HepG2 (cell line): ENCODE measurements at regions not wholly inside any gene's neighbourhood (a gene's known extent, or its start where the extent isn't known, plus 50 kb on each side); places are given as distances from the start of the nearest gene placed in this dataset.

Source experiments
- ATAC-seq: fragments of 200-7000 bp; cut with Tn5 transposase; 3 replicates; pipeline ENCODE4 v1.9.1; 2020; ENCODE audit warnings: mild to moderate bottlenecking, moderate library complexity
- BruUV-seq: library from RNA; stranded (reverse); fragments of 400-500 nt; replicated peaks from 2 replicates; lab custom pipeline; 2021; lab: Mats Ljungman, UMichigan
- CTCF ChIA-PET: fragments of 300-600 bp; formaldehyde crosslinking; extraction: SDS; loops from one replicate; lab custom pipeline; 2021; ENCODE audit warnings: low total read pairs, inconsistent platforms, low intra/inter-chr PET ratio; lab: Yijun Ruan, JAX
- POLR2A ChIA-PET: fragments of 350-600 bp; sonication (Branson Sonifier 250); formaldehyde crosslinking; loops from one replicate; lab custom pipeline; 2020; ENCODE audit warnings: antibody characterized with exemption, inconsistent platforms; lab: Yijun Ruan, JAX
- DNase-seq: peaks from one replicate; pipeline ENCODE4 v3.0.0-alpha.2; 2015; ENCODE audit warnings: low spot score
- FAIRE-seq: peaks from 3 replicates; lab custom pipeline; 2011; peaks lifted over from hg19 to GRCh38; lab: Jason Lieb, UNC
- H2AFZ ChIP-seq: one replicate; pipeline ENCODE4 v1.6.1; 2011; ENCODE audit warnings: low read length, inconsistent platforms
- H3K27ac ChIP-seq: fragments of 300-600 bp; 3 replicates; pipeline ENCODE4 v1.8.0; 2011; ENCODE audit warnings: mixed run types, mild to moderate bottlenecking, mixed read lengths, low read length, inconsistent platforms; ENCODE audit not compliant: insufficient read depth; ENCODE audit errors: extremely low read length
- H3K27me3 ChIP-seq, 2 experiments: fragments of 200-600 bp in 1 of 2; 2 replicates in 1 of 2; 3 replicates in 1 of 2; pipeline versions ENCODE4 v1.6.0 to v1.8.0; 2011; ENCODE audit warnings: low read length in 2 of 2, mild to moderate bottlenecking in 2 of 2, moderate library complexity in 2 of 2, inconsistent platforms in 1 of 2; ENCODE audit not compliant: insufficient read depth in 2 of 2, control insufficient read depth in 1 of 2
- H3K36me3 ChIP-seq, 2 experiments: fragments of 200-600 bp in 1 of 2; replicated peaks in 1 of 2; 2 replicates in 1 of 2; 3 replicates in 1 of 2; pipeline versions ENCODE4 v1.5.1 to v1.8.0; 2011; ENCODE audit warnings: low read length in 2 of 2, inconsistent platforms in 1 of 2; ENCODE audit not compliant: insufficient read depth in 2 of 2, control insufficient read depth in 1 of 2
- H3K4me1 ChIP-seq: 2 replicates; pipeline ENCODE4 v1.5.1; 2012; ENCODE audit warnings: low read length, inconsistent platforms; ENCODE audit not compliant: insufficient read depth
- H3K4me2 ChIP-seq: 2 replicates; pipeline ENCODE4 v1.6.0; 2011; ENCODE audit warnings: low read depth, low read length, inconsistent platforms
- H3K4me3 ChIP-seq, 3 experiments: fragments of 200-600 bp in 1 of 3; sonication (generic), shearing (Covaris generic) in 1 of 3; replicated peaks in 1 of 3; 2 replicates each; pipeline ENCODE4 v1.5.1; 2011 to 2016; ENCODE audit warnings: low read length in 3 of 3, inconsistent platforms in 2 of 3, low read depth in 2 of 3, mild to moderate bottlenecking in 2 of 3, control low read depth in 1 of 3, mixed read lengths in 1 of 3; ENCODE audit not compliant: insufficient read depth in 1 of 3
- H3K79me2 ChIP-seq: one replicate; pipeline ENCODE4 v1.6.1; 2011; ENCODE audit warnings: low read length, inconsistent platforms; ENCODE audit not compliant: insufficient read depth
- H3K9ac ChIP-seq: 2 replicates; pipeline ENCODE4 v1.6.0; 2011; ENCODE audit warnings: mild to moderate bottlenecking, low read depth, low read length, inconsistent platforms; ENCODE audit not compliant: insufficient read depth
- H3K9me3 ChIP-seq: 2 replicates; pipeline ENCODE4 v1.5.1; 2012; ENCODE audit warnings: mild to moderate bottlenecking, low read length
- H4K20me1 ChIP-seq: 2 replicates; pipeline ENCODE4 v1.6.0; 2011; ENCODE audit warnings: inconsistent platforms, mild to moderate bottlenecking, low read length, moderate library complexity; ENCODE audit not compliant: insufficient read depth
- KDM6A ChIP-seq: IDR thresholded peaks from 2 replicates; pipeline ENCODE4 v1.6.1; 2016; ENCODE audit warnings: low read depth
- KLF13 ChIP-seq: sonication (generic); formaldehyde crosslinking; IDR thresholded peaks from 2 replicates; pipeline ENCODE4 v1.4.0; 2020; ENCODE audit warnings: mild to moderate bottlenecking, missing genetic modification reagents
- SUZ12 ChIP-seq: fragments of 150-350 bp; IDR thresholded peaks from 2 replicates; pipeline ENCODE4 v1.6.1; 2014; ENCODE audit warnings: low read depth, low read length
- ZNF143 ChIP-seq: sonication (generic); formaldehyde crosslinking; IDR thresholded peaks from 2 replicates; pipeline ENCODE4 v1.4.0; 2020; ENCODE audit warnings: missing genetic modification reagents
- ZNF3 ChIP-seq: IDR thresholded peaks from 2 replicates; pipeline ENCODE4 v1.7.0; 2017; ENCODE audit warnings: inconsistent platforms
- ZNF530 ChIP-seq: sonication (generic); formaldehyde crosslinking; IDR thresholded peaks from 2 replicates; pipeline ENCODE4 v1.5.0; 2020; ENCODE audit warnings: low read depth, mild to moderate bottlenecking, missing genetic modification reagents
- ZNF660 ChIP-seq: sonication (generic); formaldehyde crosslinking; IDR thresholded peaks from 2 replicates; pipeline ENCODE4 v1.5.1; 2020; ENCODE audit warnings: mild to moderate bottlenecking, low read depth, missing genetic modification reagents, borderline replicate concordance
- ZSCAN29 ChIP-seq: sonication (generic); formaldehyde crosslinking; conservative IDR thresholded peaks from 2 replicates; pipeline ENCODE4 v1.4.0; 2020; ENCODE audit warnings: mild to moderate bottlenecking, missing genetic modification reagents
- WGBS: methylation state at CpG from one replicate; pipeline ENCODE4 v1.1.6; 2017; ENCODE audit warnings: low lambda C conversion rate; 5-methylcytosine and 5-hydroxymethylcytosine counted together
- in situ Hi-C: cut with HindIII; loops from 2 replicates; pipeline ENCODE4 v1.10.0; 2017; ENCODE audit warnings: low pct_unique_long_range_greater_than_20kb; ENCODE audit not compliant: extremely low pct_ligation_motif_present
- intact Hi-C: fragments of 100-400 bp; cut with micrococcal nuclease; formaldehyde crosslinking; loops from one replicate; pipeline ENCODE4 v1.10.0; 2022; ENCODE audit not compliant: unreplicated experiment
- TF ChIP-seq, protein P1 (sequence below): sonication (generic); formaldehyde crosslinking; conservative IDR thresholded peaks from 2 replicates; pipeline ENCODE4 v1.8.0; 2022; ENCODE audit warnings: mild to moderate bottlenecking, moderate library complexity, missing genetic modification reagents
- TF ChIP-seq, protein P2 (sequence below): sonication (generic); formaldehyde crosslinking; IDR thresholded peaks from 2 replicates; pipeline ENCODE4 v1.4.0; 2020; ENCODE audit warnings: missing genetic modification reagents; ENCODE audit errors: not compliant biosample characterization
- TF ChIP-seq, protein P3 (sequence below): sonication (generic); formaldehyde crosslinking; IDR thresholded peaks from 2 replicates; pipeline ENCODE4 v1.4.0; 2020; ENCODE audit warnings: mild to moderate bottlenecking, low read depth, missing genetic modification reagents
- TF ChIP-seq, protein P4 (sequence below): sonication (generic); formaldehyde crosslinking; IDR thresholded peaks from 2 replicates; pipeline ENCODE4 v1.4.0; 2020; ENCODE audit warnings: mild to moderate bottlenecking, missing genetic modification reagents
- TF ChIP-seq, protein P5 (sequence below): sonication (generic); formaldehyde crosslinking; IDR thresholded peaks from 2 replicates; pipeline ENCODE4 v1.4.0; 2020; ENCODE audit warnings: missing genetic modification reagents

DNA sequence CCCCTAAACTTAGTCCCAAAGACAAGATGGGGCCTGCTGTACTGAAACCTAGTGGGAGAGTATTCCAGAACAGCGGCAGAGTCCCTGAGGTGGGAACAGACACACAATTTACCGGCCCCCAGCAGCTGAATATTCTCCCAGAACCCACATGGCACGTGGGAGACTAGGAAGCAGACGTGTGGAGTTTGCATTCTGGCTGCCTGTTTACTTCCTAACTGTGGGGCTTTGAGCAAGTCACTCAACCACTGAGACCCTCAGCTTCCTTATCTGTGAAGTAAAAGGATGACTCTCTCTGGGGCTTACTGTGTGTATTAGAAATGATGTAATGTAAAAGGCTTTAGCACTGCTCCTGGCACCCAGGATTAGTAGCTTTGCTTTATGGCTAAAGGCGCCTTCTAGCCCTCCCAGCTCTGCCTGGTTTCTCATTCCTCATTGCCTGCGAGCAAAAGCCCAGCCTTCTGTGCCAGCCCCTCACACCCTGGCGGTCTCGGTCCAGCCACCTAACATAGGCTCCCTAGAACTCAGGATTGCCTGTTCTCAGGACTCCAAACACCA lies 353.1 kb downstream of the CDC5L start (continued):
- TF ChIP-seq, protein P1, sequence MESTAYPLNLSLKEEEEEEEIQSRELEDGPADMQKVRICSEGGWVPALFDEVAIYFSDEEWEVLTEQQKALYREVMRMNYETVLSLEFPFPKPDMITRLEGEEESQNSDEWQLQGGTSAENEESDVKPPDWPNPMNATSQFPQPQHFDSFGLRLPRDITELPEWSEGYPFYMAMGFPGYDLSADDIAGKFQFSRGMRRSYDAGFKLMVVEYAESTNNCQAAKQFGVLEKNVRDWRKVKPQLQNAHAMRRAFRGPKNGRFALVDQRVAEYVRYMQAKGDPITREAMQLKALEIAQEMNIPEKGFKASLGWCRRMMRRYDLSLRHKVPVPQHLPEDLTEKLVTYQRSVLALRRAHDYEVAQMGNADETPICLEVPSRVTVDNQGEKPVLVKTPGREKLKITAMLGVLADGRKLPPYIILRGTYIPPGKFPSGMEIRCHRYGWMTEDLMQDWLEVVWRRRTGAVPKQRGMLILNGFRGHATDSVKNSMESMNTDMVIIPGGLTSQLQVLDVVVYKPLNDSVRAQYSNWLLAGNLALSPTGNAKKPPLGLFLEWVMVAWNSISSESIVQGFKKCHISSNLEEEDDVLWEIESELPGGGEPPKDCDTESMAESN (CRISPR knock-in tag), result no peak
- TF ChIP-seq ZNF3 (CRISPR knock-in tag), result no peak
- TF ChIP-seq, protein P2, sequence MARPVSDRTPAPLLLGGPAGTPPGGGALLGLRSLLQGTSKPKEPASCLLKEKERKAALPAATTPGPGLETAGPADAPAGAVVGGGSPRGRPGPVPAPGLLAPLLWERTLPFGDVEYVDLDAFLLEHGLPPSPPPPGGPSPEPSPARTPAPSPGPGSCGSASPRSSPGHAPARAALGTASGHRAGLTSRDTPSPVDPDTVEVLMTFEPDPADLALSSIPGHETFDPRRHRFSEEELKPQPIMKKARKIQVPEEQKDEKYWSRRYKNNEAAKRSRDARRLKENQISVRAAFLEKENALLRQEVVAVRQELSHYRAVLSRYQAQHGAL (CRISPR knock-in tag), result no peak
- TF ChIP-seq KDM6A, result no peak
- TF ChIP-seq, protein P3, sequence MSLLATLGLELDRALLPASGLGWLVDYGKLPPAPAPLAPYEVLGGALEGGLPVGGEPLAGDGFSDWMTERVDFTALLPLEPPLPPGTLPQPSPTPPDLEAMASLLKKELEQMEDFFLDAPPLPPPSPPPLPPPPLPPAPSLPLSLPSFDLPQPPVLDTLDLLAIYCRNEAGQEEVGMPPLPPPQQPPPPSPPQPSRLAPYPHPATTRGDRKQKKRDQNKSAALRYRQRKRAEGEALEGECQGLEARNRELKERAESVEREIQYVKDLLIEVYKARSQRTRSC (CRISPR knock-in tag), result no peak

DNA sequence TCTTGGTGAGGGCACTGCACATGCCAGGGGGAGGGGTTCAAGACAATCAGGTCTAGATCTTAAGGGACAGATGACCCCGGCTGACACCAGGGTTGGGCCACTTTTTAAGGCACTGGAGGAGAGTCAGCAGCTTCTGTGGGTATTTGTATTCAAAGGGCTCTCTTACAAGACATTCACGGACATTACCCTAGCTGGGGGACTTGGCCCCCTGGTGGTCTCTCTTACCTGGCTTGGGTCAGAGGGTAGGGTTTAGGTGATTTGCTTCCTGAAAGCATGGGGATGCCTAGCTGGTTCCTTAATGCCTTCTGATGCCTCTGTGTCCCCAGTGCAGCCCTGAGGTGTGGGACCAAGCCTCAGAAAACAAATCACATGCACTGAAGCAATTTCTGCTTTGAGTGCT lies 354.7 kb downstream of the CDC5L start:
- TF ChIP-seq, protein P4, sequence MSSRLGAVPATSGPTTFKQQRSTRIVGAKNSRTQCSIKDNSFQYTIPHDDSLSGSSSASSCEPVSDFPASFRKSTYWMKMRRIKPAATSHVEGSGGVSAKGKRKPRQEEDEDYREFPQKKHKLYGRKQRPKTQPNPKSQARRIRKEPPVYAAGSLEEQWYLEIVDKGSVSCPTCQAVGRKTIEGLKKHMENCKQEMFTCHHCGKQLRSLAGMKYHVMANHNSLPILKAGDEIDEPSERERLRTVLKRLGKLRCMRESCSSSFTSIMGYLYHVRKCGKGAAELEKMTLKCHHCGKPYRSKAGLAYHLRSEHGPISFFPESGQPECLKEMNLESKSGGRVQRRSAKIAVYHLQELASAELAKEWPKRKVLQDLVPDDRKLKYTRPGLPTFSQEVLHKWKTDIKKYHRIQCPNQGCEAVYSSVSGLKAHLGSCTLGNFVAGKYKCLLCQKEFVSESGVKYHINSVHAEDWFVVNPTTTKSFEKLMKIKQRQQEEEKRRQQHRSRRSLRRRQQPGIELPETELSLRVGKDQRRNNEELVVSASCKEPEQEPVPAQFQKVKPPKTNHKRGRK (CRISPR knock-in tag), result no peak
- TF ChIP-seq SUZ12 (no peak), KLF13 (CRISPR knock-in tag) (no peak), ZNF530 (CRISPR knock-in tag) (no peak), ZNF660 (CRISPR knock-in tag) (no peak), ZSCAN29 (no peak), ZNF143 (CRISPR knock-in tag) (no peak)
- TF ChIP-seq, protein P5, sequence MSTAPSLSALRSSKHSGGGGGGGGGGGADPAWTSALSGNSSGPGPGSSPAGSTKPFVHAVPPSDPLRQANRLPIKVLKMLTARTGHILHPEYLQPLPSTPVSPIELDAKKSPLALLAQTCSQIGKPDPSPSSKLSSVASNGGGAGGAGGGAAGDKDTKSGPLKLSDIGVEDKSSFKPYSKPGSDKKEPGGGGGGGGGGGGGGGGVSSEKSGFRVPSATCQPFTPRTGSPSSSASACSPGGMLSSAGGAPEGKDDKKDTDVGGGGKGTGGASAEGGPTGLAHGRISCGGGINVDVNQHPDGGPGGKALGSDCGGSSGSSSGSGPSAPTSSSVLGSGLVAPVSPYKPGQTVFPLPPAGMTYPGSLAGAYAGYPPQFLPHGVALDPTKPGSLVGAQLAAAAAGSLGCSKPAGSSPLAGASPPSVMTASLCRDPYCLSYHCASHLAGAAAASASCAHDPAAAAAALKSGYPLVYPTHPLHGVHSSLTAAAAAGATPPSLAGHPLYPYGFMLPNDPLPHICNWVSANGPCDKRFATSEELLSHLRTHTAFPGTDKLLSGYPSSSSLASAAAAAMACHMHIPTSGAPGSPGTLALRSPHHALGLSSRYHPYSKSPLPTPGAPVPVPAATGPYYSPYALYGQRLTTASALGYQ (CRISPR knock-in tag), result no peak
- in situ Hi-C loops (no loop called here), intact Hi-C loops (no loop called here)
- Histone ChIP-seq H3K36me3 (no peaks in the 10 kb centered on the region), H4K20me1 (no peaks in the 10 kb centered on the region), H3K9me3 (no peaks in the 10 kb centered on the region), H2AFZ (no peak overlapping the region), H3K4me3 (no peak overlapping the region), H3K4me2 (no peak overlapping the region), H3K27me3 (peaks cover 0 to 14% of the 10 kb centered on the region in 2 experiments; a peak in 2 of 5 replicates), H3K4me1 (peaks cover 15% of the 10 kb centered on the region), H3K27ac (no peak overlapping the region), H3K9ac (no peak overlapping the region), H3K79me2 (no peaks in the 10 kb centered on the region)
- FAIRE-seq (no peak), DNase-seq (no peak), ATAC-seq (no peak)
- BruUV-seq, result no TSS peak
- 18% methylated on average over 1 of the region's 2 CpGs for WGBS
- POLR2A ChIA-PET, result no interaction called here
- CTCF ChIA-PET, result no interaction called here
